GM12878 (cell line): ENCODE measurements at regions not wholly inside any gene's neighbourhood (a gene's known extent, or its start where the extent isn't known, plus 50 kb on each side); places are given as distances from the start of the nearest gene placed in this dataset.

ENCODE experiments used
- ATAC-seq: fragments of 200-7000 bp; cut with Tn5 transposase; 3 replicates; pipeline ENCODE4 v1.9.1; 2020; ENCODE audit warnings: mild to moderate bottlenecking, moderate library complexity
- BruUV-seq: library from RNA; stranded (reverse); fragments of 400-500 nt; replicated peaks from 2 replicates; lab custom pipeline; 2021; lab: Mats Ljungman, UMichigan
- CTCF ChIA-PET: fragments of 300-600 bp; sonication (Branson Sonifier 250); formaldehyde crosslinking; extraction: SDS; loops from one replicate; lab custom pipeline; 2021; ENCODE audit warnings: inconsistent platforms; lab: Yijun Ruan, JAX
- POLR2A ChIA-PET: fragments of 350-600 bp; formaldehyde crosslinking; extraction: SDS; loops from one replicate; lab custom pipeline; 2021; ENCODE audit warnings: inconsistent platforms; lab: Charles Lee
- RAD21 ChIA-PET: fragments of 300-600 bp; sonication (Branson Sonifier 250); formaldehyde crosslinking; loops from one replicate; lab custom pipeline; 2023; ENCODE audit warnings: antibody characterized with exemption; ENCODE audit not compliant: unreplicated experiment; lab: Charles Lee
- SMC1A ChIA-PET: fragments of 300-600 bp; sonication (Branson Sonifier 250); formaldehyde crosslinking; loops from one replicate; lab custom pipeline; 2023; ENCODE audit not compliant: unreplicated experiment, uncharacterized antibody; lab: Charles Lee
- DNase-seq: peaks from one replicate; pipeline ENCODE4 v3.0.0-alpha.2; 2011; ENCODE audit warnings: low read depth, low spot score
- FAIRE-seq: peaks from 3 replicates; lab custom pipeline; 2011; peaks lifted over from hg19 to GRCh38; lab: Jason Lieb, UNC
- H2AFZ ChIP-seq: 2 replicates; pipeline ENCODE4 v1.6.0; 2011; ENCODE audit warnings: low read depth, low read length, control low read depth; ENCODE audit not compliant: control insufficient read depth
- H3K27ac ChIP-seq: 2 replicates; pipeline ENCODE4 v1.5.1; 2011; ENCODE audit warnings: control low read depth; ENCODE audit not compliant: control insufficient read depth, insufficient read depth
- H3K27me3 ChIP-seq, 2 experiments: replicated peaks in 1 of 2; 2 replicates each; pipeline versions ENCODE4 v1.6.0 to v1.6.1; 2011; ENCODE audit warnings: low read length in 1 of 2; ENCODE audit not compliant: control insufficient read depth in 2 of 2, insufficient read depth in 2 of 2
- H3K36me3 ChIP-seq, 2 experiments: 2 replicates each; pipeline ENCODE4 v1.5.1; 2011; ENCODE audit warnings: low read length in 1 of 2; ENCODE audit not compliant: control insufficient read depth in 2 of 2, insufficient read depth in 2 of 2
- H3K4me1 ChIP-seq: 2 replicates; pipeline ENCODE4 v1.6.1; 2011; ENCODE audit warnings: mild to moderate bottlenecking, low read length, moderate library complexity, mixed read lengths; ENCODE audit not compliant: control insufficient read depth, insufficient read depth
- H3K4me2 ChIP-seq: 2 replicates; pipeline ENCODE4 v1.6.0; 2011; ENCODE audit warnings: control low read depth; ENCODE audit not compliant: control insufficient read depth, insufficient read depth
- H3K4me3 ChIP-seq: fragments of 200-600 bp; sonication (generic); 2 replicates; pipeline ENCODE4 v1.5.1; 2016
- H3K79me2 ChIP-seq: 2 replicates; pipeline ENCODE4 v1.6.0; 2011; ENCODE audit warnings: low read length; ENCODE audit not compliant: control insufficient read depth, insufficient read depth
- H3K9ac ChIP-seq: 2 replicates; pipeline ENCODE4 v1.8.0; 2011; ENCODE audit warnings: low read length, control low read depth, mixed read lengths; ENCODE audit not compliant: control insufficient read depth, insufficient read depth
- H3K9me3 ChIP-seq: replicated peaks from 3 replicates; pipeline ENCODE4 v1.5.1; 2011; ENCODE audit warnings: mild to moderate bottlenecking, low read length; ENCODE audit not compliant: control insufficient read depth, insufficient read depth
- H4K20me1 ChIP-seq: 2 replicates; pipeline ENCODE4 v1.6.0; 2011; ENCODE audit not compliant: control insufficient read depth, insufficient read depth
- IRF4 ChIP-seq: IDR thresholded peaks from 2 replicates; pipeline ENCODE4 v1.6.1; 2011; ENCODE audit warnings: low read depth, low read length
- JUNB ChIP-seq: IDR thresholded peaks from 2 replicates; pipeline ENCODE4 v1.6.1; 2016; ENCODE audit warnings: antibody characterized with exemption, mild to moderate bottlenecking
- NFIC ChIP-seq: IDR thresholded peaks from 2 replicates; pipeline ENCODE4 v1.6.1; 2012; ENCODE audit warnings: low read depth, mild to moderate bottlenecking, inconsistent platforms, low read length, moderate library complexity
- PKNOX1 ChIP-seq: fragments of 450-650 bp; IDR thresholded peaks from 2 replicates; pipeline ENCODE4 v1.6.1; 2016; ENCODE audit warnings: mild to moderate bottlenecking
- ZBTB40 ChIP-seq: fragments of 450-650 bp; IDR thresholded peaks from 2 replicates; pipeline ENCODE4 v1.6.1; 2016; ENCODE audit warnings: mild to moderate bottlenecking, moderate library complexity, borderline replicate concordance
- WGBS: methylation state at CpG from one replicate; pipeline ENCODE4 v1.1.6; 2016; ENCODE audit warnings: low lambda C conversion rate; ENCODE audit not compliant: insufficient replicate concordance, insufficient coverage; ENCODE audit errors: missing lambda C conversion rate; 5-methylcytosine and 5-hydroxymethylcytosine counted together
- in situ Hi-C: fragments of 300-500 bp; cut with MboI; formaldehyde crosslinking; loops from 9 replicates; pipeline ENCODE4 v1.14.3; 2018; ENCODE audit warnings: mixed read lengths
- intact Hi-C: fragments of 100-400 bp; cut with micrococcal nuclease; formaldehyde crosslinking; loops from one replicate; pipeline ENCODE4 v1.14.2; 2022; ENCODE audit not compliant: unreplicated experiment

GRCh38 chr14:98633380-98633779 lies 638.6 kb downstream of the BCL11B start:
- FAIRE-seq (no peak), DNase-seq (no peak), ATAC-seq (no peak)
- Histone ChIP-seq H3K4me3 (no peak overlapping the region), H3K4me2 (no peak overlapping the region), H3K79me2 (no peaks in the 10 kb centered on the region), H3K4me1 (no peaks in the 10 kb centered on the region), H3K27me3 (no peaks in the 10 kb centered on the region), H3K36me3 (no peaks in the 10 kb centered on the region), H4K20me1 (no peaks in the 10 kb centered on the region), H3K9me3 (no peaks in the 10 kb centered on the region; the same call in 2 of the 3 replicates), H3K9ac (no peak overlapping the region), H2AFZ (no peak overlapping the region), H3K27ac (no peak overlapping the region)
- ChIA-PET POLR2A (no interaction called here), RAD21 (no interaction called here), SMC1A (no interaction called here), CTCF (interaction anchor here (0.7 kb wide), 1 partner anchor 12 kb away, joined by 4 read pairs; no protein-coding TSS in a partner anchor)
- WGBS, result 25% methylated on average over 4 of the region's 5 CpGs
- no TSS peak for BruUV-seq
- intact Hi-C loops (no loop called here), in situ Hi-C loops (no loop called here)
- TF ChIP-seq JUNB, result no peak
- no peak for TF ChIP-seq IRF4
- TF ChIP-seq ZBTB40, result no peak
- no peak for TF ChIP-seq PKNOX1
- TF ChIP-seq NFIC, result no peak
